ENCODE measurements at regions not wholly inside any gene's neighbourhood (a gene's known extent, or its start where the extent isn't known, plus 50 kb on each side); places are given as distances from the start of the nearest gene placed in this dataset.

- TF ChIP-seq POLR2A (IDR thresholded peaks at IDR 0.05) (no peak), CTCF (IDR thresholded peaks at IDR 0.05) (no peak)
These were observed 51.7 kb upstream of the MED4 start for GRCh38 chr13:48146636-48147035.

Data from esophagus squamous epithelium (tissue), 4 donors.